ENCODE measurements at regions not wholly inside any gene's neighbourhood (a gene's known extent, or its start where the extent isn't known, plus 50 kb on each side); places are given as distances from the start of the nearest gene placed in this dataset.

DNA sequence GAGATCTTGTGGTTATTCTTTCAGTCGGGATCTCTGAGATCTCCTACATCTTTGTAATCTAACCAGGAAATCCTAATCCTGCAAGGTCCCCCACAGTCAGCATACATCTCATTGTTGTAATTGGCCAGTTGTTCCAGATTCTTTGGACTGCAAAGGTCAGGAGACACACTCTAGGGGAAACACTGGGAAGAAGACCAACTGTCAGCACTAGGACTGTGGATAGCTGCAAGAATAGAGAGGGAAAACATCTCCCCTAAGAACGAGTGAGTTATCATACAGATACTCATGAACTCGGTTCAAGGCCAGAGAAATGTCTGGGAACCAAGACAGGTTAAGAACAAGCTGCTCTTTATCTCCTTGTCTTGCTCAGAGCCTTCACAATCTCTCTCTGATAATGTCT lies 217.9 kb upstream of the TMPO start:
- Histone ChIP-seq H3K9me3 (ENCODE audit: control insufficient read depth, insufficient read depth, low read length) (no peaks in the 10 kb centered on the region), H3K4me1 (ENCODE audit: control insufficient read depth, insufficient read depth, low read length) (peaks cover 3% of the 10 kb centered on the region), H3K27ac (ENCODE audit: low read depth, low read length) (no peak overlapping the region), H3K27me3 (ENCODE audit: control insufficient read depth, insufficient read depth, low read length) (no peaks in the 10 kb centered on the region), H3K36me3 (ENCODE audit: control insufficient read depth, insufficient read depth, low read length) (no peaks in the 10 kb centered on the region), H3K4me3 (ENCODE audit: low read depth, low read length) (no peak overlapping the region)
- WGBS (ENCODE audit: insufficient coverage) = 64% methylated on average over 1 of the region's 3 CpGs
- DNase-seq (ENCODE audit: low read depth in 4 of 6, low spot score in 6 of 6) = no peak

DNA sequence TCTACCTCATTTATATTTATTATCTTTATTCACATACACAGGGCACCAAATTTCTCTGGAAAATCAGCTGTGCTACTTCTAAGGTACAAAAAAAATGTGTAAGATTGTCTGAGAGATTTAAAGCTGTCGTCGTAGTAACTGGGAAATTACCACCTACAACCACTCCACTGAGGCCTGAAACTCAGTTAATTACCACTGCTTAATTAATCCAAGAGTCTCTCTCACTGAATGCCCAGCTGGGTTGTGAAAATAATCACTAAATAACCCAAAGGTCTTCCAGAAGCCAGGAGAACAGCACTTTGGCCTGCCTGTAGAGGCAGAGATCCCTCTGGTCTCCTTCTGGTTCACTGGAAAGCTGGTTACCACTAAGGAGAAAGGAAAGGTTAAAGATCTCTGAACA lies 207.2 kb upstream of the TMPO start:
- H3K36me3 ChIP-seq (ENCODE audit: control insufficient read depth, insufficient read depth, low read length) = no peaks in the 10 kb centered on the region
- H3K4me1 ChIP-seq (ENCODE audit: control insufficient read depth, insufficient read depth, low read length) = no peaks in the 10 kb centered on the region
- WGBS (ENCODE audit: insufficient coverage) = 83% methylated on average over 2 of the region's 2 CpGs
- H3K4me3 ChIP-seq (ENCODE audit: low read depth, low read length) = no peak overlapping the region
- H3K27ac ChIP-seq (ENCODE audit: low read depth, low read length) = no peak overlapping the region
- peak in 1 of 6 donors; percentile 64 for DNase-seq (ENCODE audit: low read depth in 4 of 6, low spot score in 6 of 6)
- no peaks in the 10 kb centered on the region for H3K9me3 ChIP-seq (ENCODE audit: control insufficient read depth, insufficient read depth, low read length)
- no peaks in the 10 kb centered on the region for H3K27me3 ChIP-seq (ENCODE audit: control insufficient read depth, insufficient read depth, low read length)

DNA sequence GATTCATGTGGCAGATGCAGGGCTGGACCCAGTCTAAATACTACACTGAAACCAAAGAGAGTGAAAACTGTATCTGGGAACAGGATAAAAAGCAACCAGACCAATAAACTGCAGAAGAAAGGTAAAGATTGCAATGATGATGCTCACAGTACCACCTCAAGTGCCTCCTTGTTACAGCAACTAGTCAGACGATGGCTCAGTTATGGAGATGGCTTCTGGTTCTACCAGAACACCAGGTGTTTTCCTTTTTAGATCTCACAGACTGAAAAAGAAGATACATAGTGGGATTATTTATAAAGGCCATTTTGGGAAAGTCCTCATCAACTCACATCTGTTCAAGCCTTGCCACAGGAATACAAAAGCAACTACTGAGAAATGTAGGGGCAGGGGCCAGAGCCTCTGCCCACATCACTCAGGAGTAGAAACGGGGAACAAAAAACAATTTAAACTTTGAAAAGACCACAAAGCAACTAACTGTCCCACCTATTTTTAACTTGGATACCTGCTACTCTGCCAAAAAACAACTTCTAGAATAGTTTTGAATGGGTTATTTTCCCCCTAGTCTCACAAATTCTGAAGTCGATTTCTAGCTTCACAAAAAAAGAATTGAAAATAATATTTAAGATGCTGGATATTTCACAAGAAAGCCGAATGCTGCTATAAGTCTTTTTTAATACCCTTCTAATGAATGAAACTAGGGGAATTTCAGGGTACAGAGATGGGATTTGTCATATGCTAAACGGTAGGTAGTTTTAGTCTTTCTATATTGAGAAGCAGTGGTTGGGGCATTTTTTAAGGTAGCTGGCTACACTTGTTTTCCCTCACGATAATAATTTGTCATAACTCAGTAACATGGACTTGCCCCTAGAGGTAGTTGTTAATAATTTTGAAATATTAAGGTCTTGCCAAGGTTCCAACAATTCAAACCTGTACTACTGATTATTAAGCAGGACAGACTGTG lies 197.2 kb upstream of the TMPO start:
- Histone ChIP-seq H3K36me3 (ENCODE audit: control insufficient read depth, insufficient read depth, low read length) (no peaks in the 10 kb centered on the region), H3K4me1 (ENCODE audit: control insufficient read depth, insufficient read depth, low read length) (no peaks in the 10 kb centered on the region), H3K4me3 (ENCODE audit: low read depth, low read length) (no peak overlapping the region), H3K9me3 (ENCODE audit: control insufficient read depth, insufficient read depth, low read length) (no peaks in the 10 kb centered on the region), H3K27me3 (ENCODE audit: control insufficient read depth, insufficient read depth, low read length) (no peaks in the 10 kb centered on the region), H3K27ac (ENCODE audit: low read depth, low read length) (no peak overlapping the region)
- no peak for DNase-seq (ENCODE audit: low read depth in 4 of 6, low spot score in 6 of 6)
- WGBS (ENCODE audit: insufficient coverage) = no CpG with 5 or more reads among the region's 6 CpGs

DNA sequence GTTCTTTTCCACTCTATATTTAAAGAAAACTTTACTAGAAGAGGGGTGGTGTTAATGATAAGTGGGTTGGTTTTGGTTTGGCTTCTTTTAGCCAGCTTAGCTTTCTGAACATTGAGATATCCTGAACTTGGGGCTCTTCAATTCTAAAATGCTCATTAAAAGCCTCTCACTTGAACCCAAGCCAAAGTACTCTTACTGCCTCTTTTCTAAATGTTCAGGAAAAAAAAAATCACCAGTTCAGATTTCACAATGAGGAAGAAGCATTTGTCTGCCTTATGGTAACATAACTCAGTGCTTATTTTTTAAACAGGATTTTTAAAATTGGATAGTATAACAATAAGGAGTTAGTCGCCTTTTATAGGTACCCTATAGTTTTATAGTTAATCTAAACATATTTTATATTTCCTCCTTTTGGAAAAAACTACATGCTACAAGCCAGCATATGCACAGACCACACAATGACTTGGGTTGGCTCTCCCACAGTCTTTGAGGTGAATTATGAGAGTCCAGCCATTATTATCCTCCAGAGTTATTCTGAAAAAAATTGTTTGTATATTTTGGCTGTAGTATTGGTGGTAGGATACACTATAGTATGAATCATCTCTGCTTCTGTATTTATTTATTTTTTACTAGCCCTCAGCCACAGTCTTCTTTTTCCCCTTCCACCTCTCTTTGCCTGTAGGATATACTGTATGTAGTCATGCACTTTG lies 195.5 kb upstream of the TMPO start:
- Histone ChIP-seq H3K36me3 (ENCODE audit: control insufficient read depth, insufficient read depth, low read length) (peaks cover 1% of the 10 kb centered on the region), H3K27me3 (ENCODE audit: control insufficient read depth, insufficient read depth, low read length) (no peaks in the 10 kb centered on the region), H3K4me3 (ENCODE audit: low read depth, low read length) (no peak overlapping the region), H3K4me1 (ENCODE audit: control insufficient read depth, insufficient read depth, low read length) (no peaks in the 10 kb centered on the region), H3K9me3 (ENCODE audit: control insufficient read depth, insufficient read depth, low read length) (no peaks in the 10 kb centered on the region), H3K27ac (ENCODE audit: low read depth, low read length) (no peak overlapping the region)
- WGBS (ENCODE audit: insufficient coverage) = no CpG with 5 or more reads among the region's 1 CpG
- DNase-seq (ENCODE audit: low read depth in 4 of 6, low spot score in 6 of 6) = no peak

DNA sequence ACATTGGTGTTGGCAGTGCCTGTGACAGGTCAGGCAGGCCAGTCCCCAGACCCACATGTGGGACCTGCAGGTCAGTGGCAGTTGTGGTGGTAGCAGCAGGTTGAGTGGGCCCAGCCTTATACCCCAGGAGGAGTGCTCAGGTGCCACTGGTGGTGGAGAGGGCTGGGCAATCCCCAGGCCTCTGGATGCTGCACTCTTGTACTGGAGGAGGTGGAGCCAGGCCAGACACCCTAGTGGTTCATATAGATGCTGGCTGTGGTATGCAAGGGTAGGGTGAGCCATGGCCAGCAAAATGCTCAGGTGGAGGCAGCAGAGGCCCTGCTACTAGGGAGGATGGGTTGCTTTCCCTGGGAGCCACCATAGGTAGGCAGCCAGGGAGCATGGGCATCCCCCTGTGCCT lies 190.4 kb upstream of the TMPO start:
- peaks cover 2% of the 10 kb centered on the region for H3K36me3 ChIP-seq (ENCODE audit: control insufficient read depth, insufficient read depth, low read length)
- no peak overlapping the region for H3K4me3 ChIP-seq (ENCODE audit: low read depth, low read length)
- DNase-seq (ENCODE audit: low read depth in 4 of 6, low spot score in 6 of 6) = no peak
- H3K27me3 ChIP-seq (ENCODE audit: control insufficient read depth, insufficient read depth, low read length) = no peaks in the 10 kb centered on the region
- no peaks in the 10 kb centered on the region for H3K9me3 ChIP-seq (ENCODE audit: control insufficient read depth, insufficient read depth, low read length)
- H3K4me1 ChIP-seq (ENCODE audit: control insufficient read depth, insufficient read depth, low read length) = no peaks in the 10 kb centered on the region
- H3K27ac ChIP-seq (ENCODE audit: low read depth, low read length) = no peak overlapping the region

DNA sequence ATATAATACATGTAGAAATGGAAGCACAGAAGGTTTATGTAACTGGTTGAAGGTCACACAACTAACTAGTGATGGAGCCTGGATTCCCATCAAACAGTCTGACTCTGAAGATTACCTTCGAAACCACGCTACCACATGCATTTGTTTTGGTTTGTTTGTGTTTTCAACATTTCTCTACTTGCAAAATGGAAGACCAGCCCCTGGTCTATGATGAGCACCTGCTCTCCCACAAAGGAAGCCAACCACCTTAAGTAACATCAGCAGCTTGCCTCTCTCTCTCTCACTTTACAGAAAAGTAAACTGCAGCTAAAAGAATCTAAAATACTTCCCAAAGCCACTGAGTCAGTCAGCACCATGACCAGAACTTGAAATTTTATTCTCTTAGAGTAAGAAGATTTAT lies 186.9 kb upstream of the TMPO start:
- Histone ChIP-seq H3K36me3 (ENCODE audit: control insufficient read depth, insufficient read depth, low read length) (peaks cover 2% of the 10 kb centered on the region), H3K9me3 (ENCODE audit: control insufficient read depth, insufficient read depth, low read length) (no peaks in the 10 kb centered on the region), H3K4me3 (ENCODE audit: low read depth, low read length) (no peak overlapping the region), H3K27ac (ENCODE audit: low read depth, low read length) (no peak overlapping the region), H3K4me1 (ENCODE audit: control insufficient read depth, insufficient read depth, low read length) (no peaks in the 10 kb centered on the region), H3K27me3 (ENCODE audit: control insufficient read depth, insufficient read depth, low read length) (no peaks in the 10 kb centered on the region)
- 91% methylated on average over 2 of the region's 2 CpGs for WGBS (ENCODE audit: insufficient coverage)
- DNase-seq (ENCODE audit: low read depth in 4 of 6, low spot score in 6 of 6) = no peak

DNA sequence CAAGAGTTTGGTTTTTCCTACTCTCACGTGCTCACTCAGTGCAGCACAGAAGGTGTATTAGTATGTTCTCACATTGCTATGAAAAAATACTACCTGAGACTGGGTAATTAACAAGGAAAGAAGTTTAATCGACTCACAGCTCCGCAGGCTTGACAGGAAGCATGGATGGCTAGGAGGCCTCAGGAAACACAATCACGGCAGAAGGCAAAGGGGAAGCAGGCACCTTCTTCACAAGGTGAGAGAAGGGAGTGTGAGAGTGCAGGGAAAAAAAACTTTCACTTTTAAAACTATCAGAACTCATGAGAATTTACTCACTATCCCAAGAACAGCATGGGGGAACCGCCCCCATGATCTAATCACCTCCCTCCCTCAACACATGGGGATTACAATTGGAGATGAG lies 185.8 kb upstream of the TMPO start:
- no CpG with 5 or more reads among the region's 5 CpGs for WGBS (ENCODE audit: insufficient coverage)
- Histone ChIP-seq H3K27ac (ENCODE audit: low read depth, low read length) (no peak overlapping the region), H3K9me3 (ENCODE audit: control insufficient read depth, insufficient read depth, low read length) (no peaks in the 10 kb centered on the region), H3K4me1 (ENCODE audit: control insufficient read depth, insufficient read depth, low read length) (no peaks in the 10 kb centered on the region), H3K27me3 (ENCODE audit: control insufficient read depth, insufficient read depth, low read length) (no peaks in the 10 kb centered on the region), H3K36me3 (ENCODE audit: control insufficient read depth, insufficient read depth, low read length) (peaks cover 2% of the 10 kb centered on the region), H3K4me3 (ENCODE audit: low read depth, low read length) (no peak overlapping the region)
- DNase-seq (ENCODE audit: low read depth in 4 of 6, low spot score in 6 of 6) = no peak

DNA sequence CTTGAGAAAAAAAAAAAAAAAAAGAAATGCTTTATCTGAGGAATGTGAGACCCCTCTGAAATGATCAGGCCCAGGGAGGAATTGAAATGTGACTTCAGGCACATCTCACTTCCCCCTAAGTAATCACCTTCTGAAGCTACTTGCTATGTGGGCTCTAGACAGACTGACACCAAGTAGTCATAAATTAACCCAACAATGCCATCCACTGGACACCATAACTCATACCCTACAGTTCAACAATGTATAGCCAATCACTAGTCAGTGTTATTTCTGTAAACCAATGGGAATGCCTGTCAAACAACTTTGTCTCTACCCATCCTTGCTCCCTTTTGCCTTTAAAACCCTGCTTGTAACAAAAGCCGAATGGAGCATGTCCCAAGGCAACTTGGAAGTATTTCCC lies 182.7 kb upstream of the TMPO start:
- Histone ChIP-seq H3K4me3 (ENCODE audit: low read depth, low read length) (no peak overlapping the region), H3K36me3 (ENCODE audit: control insufficient read depth, insufficient read depth, low read length) (no peaks in the 10 kb centered on the region), H3K9me3 (ENCODE audit: control insufficient read depth, insufficient read depth, low read length) (no peaks in the 10 kb centered on the region), H3K27me3 (ENCODE audit: control insufficient read depth, insufficient read depth, low read length) (no peaks in the 10 kb centered on the region), H3K27ac (ENCODE audit: low read depth, low read length) (no peak overlapping the region), H3K4me1 (ENCODE audit: control insufficient read depth, insufficient read depth, low read length) (no peaks in the 10 kb centered on the region)
- WGBS (ENCODE audit: insufficient coverage) = 60% methylated on average over 1 of the region's 1 CpG
- no peak for DNase-seq (ENCODE audit: low read depth in 4 of 6, low spot score in 6 of 6)

DNA sequence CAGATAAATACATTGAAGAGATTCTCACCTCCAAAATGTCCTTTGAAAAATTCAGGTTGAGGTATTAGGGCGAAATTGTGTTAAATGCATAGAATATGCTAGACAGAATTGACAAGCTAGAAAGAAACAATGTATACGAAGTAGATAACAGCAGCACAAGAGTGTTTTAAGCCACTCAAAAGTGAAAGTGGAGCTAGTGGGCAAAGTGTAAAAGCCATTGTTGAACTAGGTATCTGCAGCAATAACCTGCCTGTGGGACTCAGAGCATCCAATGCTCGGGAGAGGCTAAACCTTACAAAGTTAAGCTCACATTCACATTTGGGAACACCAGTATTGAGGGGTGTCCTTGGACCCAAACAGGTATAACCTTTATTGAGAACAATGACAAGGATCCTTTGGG lies 180.6 kb upstream of the TMPO start:
- H3K27ac ChIP-seq (ENCODE audit: low read depth, low read length) = no peak overlapping the region
- no peak for DNase-seq (ENCODE audit: low read depth in 4 of 6, low spot score in 6 of 6)
- H3K9me3 ChIP-seq (ENCODE audit: control insufficient read depth, insufficient read depth, low read length) = no peaks in the 10 kb centered on the region
- WGBS (ENCODE audit: insufficient coverage) = 94% methylated on average over 3 of the region's 3 CpGs
- no peaks in the 10 kb centered on the region for H3K36me3 ChIP-seq (ENCODE audit: control insufficient read depth, insufficient read depth, low read length)
- H3K4me1 ChIP-seq (ENCODE audit: control insufficient read depth, insufficient read depth, low read length) = no peaks in the 10 kb centered on the region
- H3K4me3 ChIP-seq (ENCODE audit: low read depth, low read length) = no peak overlapping the region
- H3K27me3 ChIP-seq (ENCODE audit: control insufficient read depth, insufficient read depth, low read length) = no peaks in the 10 kb centered on the region

DNA sequence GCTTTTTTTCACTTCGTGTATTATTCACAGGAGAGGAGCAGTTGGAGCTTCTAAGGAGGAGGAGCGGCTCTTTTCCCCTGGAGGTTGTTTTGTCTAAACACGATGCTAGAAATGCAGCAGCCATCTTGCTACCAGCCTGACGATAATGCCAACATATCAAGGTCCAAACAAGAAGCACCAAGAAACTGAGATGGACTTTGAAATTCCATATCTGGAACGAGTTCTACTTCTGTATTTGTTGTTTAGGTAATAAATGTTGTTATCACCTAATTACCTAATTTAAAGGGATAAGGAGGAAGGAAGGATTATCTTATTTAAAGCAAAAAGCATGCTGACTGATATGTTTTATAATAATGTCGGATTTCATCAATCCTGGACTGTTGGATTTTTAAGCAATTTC lies 174.4 kb upstream of the TMPO start:
- WGBS (ENCODE audit: insufficient coverage) = 93% methylated on average over 2 of the region's 6 CpGs
- Histone ChIP-seq H3K4me1 (ENCODE audit: control insufficient read depth, insufficient read depth, low read length) (no peaks in the 10 kb centered on the region), H3K9me3 (ENCODE audit: control insufficient read depth, insufficient read depth, low read length) (no peaks in the 10 kb centered on the region), H3K4me3 (ENCODE audit: low read depth, low read length) (no peak overlapping the region), H3K27me3 (ENCODE audit: control insufficient read depth, insufficient read depth, low read length) (no peaks in the 10 kb centered on the region), H3K36me3 (ENCODE audit: control insufficient read depth, insufficient read depth, low read length) (no peaks in the 10 kb centered on the region), H3K27ac (ENCODE audit: low read depth, low read length) (no peak overlapping the region)
- no peak for DNase-seq (ENCODE audit: low read depth in 4 of 6, low spot score in 6 of 6)
